ENCODE measurements at regions not wholly inside any gene's neighbourhood (a gene's known extent, or its start where the extent isn't known, plus 50 kb on each side); places are given as distances from the start of the nearest gene placed in this dataset.
"Not testable (repeated sequence)": the region's sequence is repeated elsewhere in the genome, so short reads cannot be mapped to it uniquely, and the experiment has no call there.

- not testable (repeated sequence) for H3K79me2 ChIP-seq (ENCODE audit: insufficient read depth, low read length); H3K9ac ChIP-seq (ENCODE audit: low read length); H3F3A ChIP-seq (ENCODE audit: insufficient read depth, low read length); H3K4me3 ChIP-seq (ENCODE audit: low read depth, low read length, poor library complexity, severe bottlenecking); H3K9me3 ChIP-seq (ENCODE audit: low read length); H3K27ac ChIP-seq (ENCODE audit: low read depth, low read length, poor library complexity, severe bottlenecking); H3K27me3 ChIP-seq (ENCODE audit: insufficient read depth, low read length); H2AFZ ChIP-seq (ENCODE audit: low read length); H3K4me1 ChIP-seq (ENCODE audit: insufficient read depth, low read length, severe bottlenecking); H3K9me2 ChIP-seq (ENCODE audit: low read depth, low read length); H4K20me1 ChIP-seq (ENCODE audit: insufficient read depth, low read length); H3K36me3 ChIP-seq (ENCODE audit: insufficient read depth, low read length); H3K4me2 ChIP-seq (ENCODE audit: low read length)
Measured at GRCh38 chr1:234799021-234799689, 189.2 kb upstream of the IRF2BP2 start.

GRCh38 chr1:234797216-234797615 is 187.2 kb upstream of the IRF2BP2 start:
- H3K79me2 ChIP-seq (ENCODE audit: insufficient read depth, low read length); H4K20me1 ChIP-seq (ENCODE audit: insufficient read depth, low read length): not testable (repeated sequence)

GRCh38 chr1:234796438-234796792 is 186.4 kb upstream of the IRF2BP2 start:
- not testable (repeated sequence) for H3F3A ChIP-seq (ENCODE audit: insufficient read depth, low read length); H4K20me1 ChIP-seq (ENCODE audit: insufficient read depth, low read length); H3K9ac ChIP-seq (ENCODE audit: low read length); H3K27ac ChIP-seq (ENCODE audit: low read depth, low read length, poor library complexity, severe bottlenecking); H3K36me3 ChIP-seq (ENCODE audit: insufficient read depth, low read length); H2AFZ ChIP-seq (ENCODE audit: low read length); H3K27me3 ChIP-seq (ENCODE audit: insufficient read depth, low read length); H3K9me2 ChIP-seq (ENCODE audit: low read depth, low read length); H3K79me2 ChIP-seq (ENCODE audit: insufficient read depth, low read length); H3K4me3 ChIP-seq (ENCODE audit: low read depth, low read length, poor library complexity, severe bottlenecking); H3K9me3 ChIP-seq (ENCODE audit: low read length); H3K4me2 ChIP-seq (ENCODE audit: low read length); H3K4me1 ChIP-seq (ENCODE audit: insufficient read depth, low read length, severe bottlenecking)

More at GRCh38 chr1:234797216-234797615, 187.2 kb upstream of the IRF2BP2 start:
- not testable (repeated sequence) for H3K9me3 ChIP-seq (ENCODE audit: low read length); H3K4me1 ChIP-seq (ENCODE audit: insufficient read depth, low read length, severe bottlenecking); H3F3A ChIP-seq (ENCODE audit: insufficient read depth, low read length); H2AFZ ChIP-seq (ENCODE audit: low read length); H3K27ac ChIP-seq (ENCODE audit: low read depth, low read length, poor library complexity, severe bottlenecking); H3K36me3 ChIP-seq (ENCODE audit: insufficient read depth, low read length); H3K9me2 ChIP-seq (ENCODE audit: low read depth, low read length); H3K4me2 ChIP-seq (ENCODE audit: low read length); H3K9ac ChIP-seq (ENCODE audit: low read length); H3K4me3 ChIP-seq (ENCODE audit: low read depth, low read length, poor library complexity, severe bottlenecking); H3K27me3 ChIP-seq (ENCODE audit: insufficient read depth, low read length)

- H3K4me3 ChIP-seq (ENCODE audit: low read depth, low read length, poor library complexity, severe bottlenecking); H3K9ac ChIP-seq (ENCODE audit: low read length); H3K9me2 ChIP-seq (ENCODE audit: low read depth, low read length); H3K9me3 ChIP-seq (ENCODE audit: low read length); H3F3A ChIP-seq (ENCODE audit: insufficient read depth, low read length); H3K36me3 ChIP-seq (ENCODE audit: insufficient read depth, low read length); H2AFZ ChIP-seq (ENCODE audit: low read length); H3K27me3 ChIP-seq (ENCODE audit: insufficient read depth, low read length); H3K27ac ChIP-seq (ENCODE audit: low read depth, low read length, poor library complexity, severe bottlenecking); H3K4me1 ChIP-seq (ENCODE audit: insufficient read depth, low read length, severe bottlenecking); H4K20me1 ChIP-seq (ENCODE audit: insufficient read depth, low read length); H3K79me2 ChIP-seq (ENCODE audit: insufficient read depth, low read length); H3K4me2 ChIP-seq (ENCODE audit: low read length): not testable (repeated sequence)
Measured at GRCh38 chr1:234795711-234796437, 185.9 kb upstream of the IRF2BP2 start.

GRCh38 chr1:234795007-234795406 is 185.0 kb upstream of the IRF2BP2 start:
- H3K9ac ChIP-seq (ENCODE audit: low read length); H3K4me3 ChIP-seq (ENCODE audit: low read depth, low read length, poor library complexity, severe bottlenecking); H4K20me1 ChIP-seq (ENCODE audit: insufficient read depth, low read length); H3K9me2 ChIP-seq (ENCODE audit: low read depth, low read length); H2AFZ ChIP-seq (ENCODE audit: low read length); H3K9me3 ChIP-seq (ENCODE audit: low read length); H3F3A ChIP-seq (ENCODE audit: insufficient read depth, low read length); H3K27ac ChIP-seq (ENCODE audit: low read depth, low read length, poor library complexity, severe bottlenecking); H3K27me3 ChIP-seq (ENCODE audit: insufficient read depth, low read length); H3K36me3 ChIP-seq (ENCODE audit: insufficient read depth, low read length); H3K4me1 ChIP-seq (ENCODE audit: insufficient read depth, low read length, severe bottlenecking); H3K79me2 ChIP-seq (ENCODE audit: insufficient read depth, low read length); H3K4me2 ChIP-seq (ENCODE audit: low read length): not testable (repeated sequence)

- H3K9me3 ChIP-seq (ENCODE audit: low read length); H3K9ac ChIP-seq (ENCODE audit: low read length); H3K79me2 ChIP-seq (ENCODE audit: insufficient read depth, low read length); H3K36me3 ChIP-seq (ENCODE audit: insufficient read depth, low read length); H3K4me1 ChIP-seq (ENCODE audit: insufficient read depth, low read length, severe bottlenecking); H2AFZ ChIP-seq (ENCODE audit: low read length); H3K27ac ChIP-seq (ENCODE audit: low read depth, low read length, poor library complexity, severe bottlenecking); H3K4me2 ChIP-seq (ENCODE audit: low read length); H3K27me3 ChIP-seq (ENCODE audit: insufficient read depth, low read length); H3F3A ChIP-seq (ENCODE audit: insufficient read depth, low read length); H3K4me3 ChIP-seq (ENCODE audit: low read depth, low read length, poor library complexity, severe bottlenecking); H3K9me2 ChIP-seq (ENCODE audit: low read depth, low read length); H4K20me1 ChIP-seq (ENCODE audit: insufficient read depth, low read length): not testable (repeated sequence)
Measured at GRCh38 chr1:234794452-234794851, 184.5 kb upstream of the IRF2BP2 start.

- not testable (repeated sequence) for H2AFZ ChIP-seq (ENCODE audit: low read length); H3K27ac ChIP-seq (ENCODE audit: low read depth, low read length, poor library complexity, severe bottlenecking); H3K36me3 ChIP-seq (ENCODE audit: insufficient read depth, low read length); H3K9me2 ChIP-seq (ENCODE audit: low read depth, low read length); H3K9me3 ChIP-seq (ENCODE audit: low read length); H3K4me1 ChIP-seq (ENCODE audit: insufficient read depth, low read length, severe bottlenecking); H3K27me3 ChIP-seq (ENCODE audit: insufficient read depth, low read length); H3K79me2 ChIP-seq (ENCODE audit: insufficient read depth, low read length); H4K20me1 ChIP-seq (ENCODE audit: insufficient read depth, low read length); H3F3A ChIP-seq (ENCODE audit: insufficient read depth, low read length); H3K4me2 ChIP-seq (ENCODE audit: low read length); H3K9ac ChIP-seq (ENCODE audit: low read length); H3K4me3 ChIP-seq (ENCODE audit: low read depth, low read length, poor library complexity, severe bottlenecking)
Measured at GRCh38 chr1:234793924-234794323, 183.9 kb upstream of the IRF2BP2 start.
